Lung (tissue), 11 donors: ENCODE measurements at regions not wholly inside any gene's neighbourhood (a gene's known extent, or its start where the extent isn't known, plus 50 kb on each side); places are given as distances from the start of the nearest gene placed in this dataset.
"Not testable (repeated sequence)": the region's sequence is repeated elsewhere in the genome, so short reads cannot be mapped to it uniquely, and the experiment has no call there.

Experiments
- ATAC-seq: fragments of 200-7000 bp; cut with Tn5 transposase; one replicate; pipeline ENCODE4 v1.9.1; 2020; ENCODE audit warnings: moderate number of reproducible peaks; ENCODE audit not compliant: insufficient read depth, low FRiP score
- DNase-seq, 3 donors: peaks; one replicate each; pipeline ENCODE4 v3.0.0-alpha.2; 2013 to 2017
- H3K27ac ChIP-seq, 2 donors: one replicate each; pipeline ENCODE4 v1.5.1; 2013; ENCODE audit warnings: mild to moderate bottlenecking in 2 of 2, moderate library complexity in 2 of 2, control low read depth in 1 of 2, inconsistent platforms in 1 of 2, low read depth in 1 of 2, low read length in 1 of 2
- H3K27me3 ChIP-seq, 3 donors: one replicate each; pipeline ENCODE4 v1.5.1; 2013; ENCODE audit warnings: low read length in 2 of 3; ENCODE audit not compliant: control insufficient read depth in 3 of 3, insufficient read depth in 3 of 3
- H3K36me3 ChIP-seq, 4 donors: one replicate each; pipeline ENCODE4 v1.5.1; 2013; ENCODE audit warnings: low read length in 4 of 4, mild to moderate bottlenecking in 1 of 4, moderate library complexity in 1 of 4; ENCODE audit not compliant: control insufficient read depth in 4 of 4, insufficient read depth in 4 of 4
- H3K4me1 ChIP-seq, 5 donors: one replicate each; pipeline ENCODE4 v1.5.1; 2013; ENCODE audit warnings: low read length in 5 of 5, mild to moderate bottlenecking in 2 of 5, moderate library complexity in 1 of 5; ENCODE audit not compliant: control insufficient read depth in 5 of 5, insufficient read depth in 5 of 5
- H3K4me3 ChIP-seq: one replicate; pipeline ENCODE4 v1.5.1; 2013; ENCODE audit warnings: mild to moderate bottlenecking, control low read depth, moderate library complexity
- H3K9ac ChIP-seq, 2 donors: one replicate each; pipeline ENCODE4 v1.5.1; 2013; ENCODE audit warnings: low read length in 2 of 2, control low read depth in 1 of 2; ENCODE audit not compliant: insufficient read depth in 1 of 2
- H3K9me3 ChIP-seq, 4 donors: one replicate each; pipeline ENCODE4 v1.5.1; 2013; ENCODE audit warnings: low read length in 3 of 4, mild to moderate bottlenecking in 1 of 4, moderate library complexity in 1 of 4; ENCODE audit not compliant: control insufficient read depth in 4 of 4, insufficient read depth in 3 of 4
- WGBS, 2 donors: extraction: QIAGEN DNeasy Blood & Tissue Kit; methylation state at CpG; one replicate each; pipeline ENCODE4 v1.1.7; 2013; 5-methylcytosine and 5-hydroxymethylcytosine counted together
- TF ChIP-seq, protein P1 (sequence below): IDR thresholded peaks from 2 replicates; pipeline ENCODE4 v1.5.1; 2012; ENCODE audit warnings: mild to moderate bottlenecking; ENCODE audit errors: control extremely low read depth, extremely low read depth
- donor health status: control.
- donor health status: control.
- donor health status: Bipolar disorder and iron deficiency.
- donor health status: healthy.
- donor health status: DM: yes; HTN: yes; CAD: no.

DNA sequence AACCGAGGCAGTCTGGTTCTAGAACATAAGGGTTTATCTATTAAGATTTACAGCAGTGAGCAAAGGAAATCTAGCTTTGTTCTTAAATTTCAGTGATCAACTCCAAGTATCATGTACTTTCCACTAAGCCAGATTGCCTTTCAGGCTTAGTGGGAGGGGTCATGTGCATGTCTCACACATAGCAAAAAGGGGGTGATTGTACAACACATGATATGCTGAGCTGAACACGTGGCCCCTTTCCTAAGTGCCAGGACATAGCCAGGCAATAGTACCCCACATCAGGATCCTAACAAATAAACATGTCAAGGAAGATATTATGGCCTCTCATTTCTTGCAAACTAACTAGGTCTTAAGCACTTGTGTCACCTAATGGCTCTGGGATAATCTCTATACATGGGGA, 347.2 kb downstream of the C12orf75 start:
- no peaks in the 10 kb centered on the region for H3K27me3 ChIP-seq
- no peak overlapping the region for H3K27ac ChIP-seq
- peaks cover 0 to 7% (median 4%) of the 10 kb centered on the region in 5 donors for H3K4me1 ChIP-seq
- no peak overlapping the region for H3K9ac ChIP-seq
- ATAC-seq: no peak
- no peak overlapping the region for H3K4me3 ChIP-seq
- H3K9me3 ChIP-seq: peaks cover 0 to 2% (median 0%) of the 10 kb centered on the region in 4 donors
- WGBS, 2 donors: 65 to 77% methylated on average over 2 of the region's 2 CpGs
- TF ChIP-seq, protein P1, sequence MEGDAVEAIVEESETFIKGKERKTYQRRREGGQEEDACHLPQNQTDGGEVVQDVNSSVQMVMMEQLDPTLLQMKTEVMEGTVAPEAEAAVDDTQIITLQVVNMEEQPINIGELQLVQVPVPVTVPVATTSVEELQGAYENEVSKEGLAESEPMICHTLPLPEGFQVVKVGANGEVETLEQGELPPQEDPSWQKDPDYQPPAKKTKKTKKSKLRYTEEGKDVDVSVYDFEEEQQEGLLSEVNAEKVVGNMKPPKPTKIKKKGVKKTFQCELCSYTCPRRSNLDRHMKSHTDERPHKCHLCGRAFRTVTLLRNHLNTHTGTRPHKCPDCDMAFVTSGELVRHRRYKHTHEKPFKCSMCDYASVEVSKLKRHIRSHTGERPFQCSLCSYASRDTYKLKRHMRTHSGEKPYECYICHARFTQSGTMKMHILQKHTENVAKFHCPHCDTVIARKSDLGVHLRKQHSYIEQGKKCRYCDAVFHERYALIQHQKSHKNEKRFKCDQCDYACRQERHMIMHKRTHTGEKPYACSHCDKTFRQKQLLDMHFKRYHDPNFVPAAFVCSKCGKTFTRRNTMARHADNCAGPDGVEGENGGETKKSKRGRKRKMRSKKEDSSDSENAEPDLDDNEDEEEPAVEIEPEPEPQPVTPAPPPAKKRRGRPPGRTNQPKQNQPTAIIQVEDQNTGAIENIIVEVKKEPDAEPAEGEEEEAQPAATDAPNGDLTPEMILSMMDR: no peak
- no peak for DNase-seq
- no peaks in the 10 kb centered on the region for H3K36me3 ChIP-seq

DNA sequence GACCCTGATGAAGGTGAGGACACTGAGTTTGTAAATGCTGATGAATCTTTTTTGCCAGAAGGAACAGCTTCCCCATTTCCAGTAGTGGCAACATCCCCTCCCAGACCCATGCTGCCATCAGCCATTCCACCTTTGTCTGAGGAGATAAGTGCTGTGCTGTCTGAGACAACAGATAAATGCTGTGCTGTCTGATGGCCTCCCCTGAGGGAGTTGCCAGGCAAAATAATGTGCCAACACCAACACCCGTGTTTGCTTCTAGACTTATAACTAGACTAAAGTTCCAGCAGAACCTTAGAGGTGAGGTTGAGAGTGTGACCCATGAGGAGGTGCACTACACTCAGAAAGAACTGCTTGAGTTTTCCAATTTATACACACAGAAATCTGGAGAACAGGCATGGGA, 349.5 kb downstream of the C12orf75 start:
- no peak for DNase-seq
- ATAC-seq: no peak
- Histone ChIP-seq H3K36me3 (no peaks in the 10 kb centered on the region), H3K4me3 (no peak overlapping the region), H3K27ac (no peak overlapping the region), H3K27me3 (no peaks in the 10 kb centered on the region), H3K4me1 (peaks cover 0 to 3% (median 0%) of the 10 kb centered on the region in 5 donors), H3K9ac (no peak overlapping the region), H3K9me3 (no peaks in the 10 kb centered on the region)
- TF ChIP-seq, protein P1: no peak
- 42 to 89% methylated on average over 1 of the region's 1 CpG for WGBS, 2 donors

DNA sequence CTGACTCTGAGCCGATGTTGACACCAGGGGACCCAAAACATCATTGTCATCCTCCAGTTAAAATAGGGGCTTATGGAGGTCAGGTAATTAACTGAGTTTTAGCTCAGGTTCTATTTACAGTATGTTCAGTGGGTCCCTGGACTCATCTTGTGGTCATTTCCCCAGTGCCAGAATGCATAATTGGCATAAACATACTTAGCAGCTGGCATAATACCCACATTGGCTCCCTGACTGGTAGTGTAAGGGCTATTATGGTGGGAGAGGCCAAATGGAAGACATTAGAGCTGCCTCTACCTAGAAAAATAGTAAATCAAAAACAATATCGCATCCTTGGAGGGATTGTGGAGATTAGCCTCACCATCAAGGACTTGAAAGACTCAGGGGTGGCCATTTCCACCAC, 350.9 kb downstream of the C12orf75 start:
- H3K27ac ChIP-seq: no peak overlapping the region
- DNase-seq (no peak), ATAC-seq (no peak)
- no peak overlapping the region for H3K4me3 ChIP-seq
- WGBS, 2 donors: 96 to 98% methylated on average over 2 of the region's 2 CpGs
- no peaks in the 10 kb centered on the region for H3K9me3 ChIP-seq
- H3K4me1 ChIP-seq: peaks cover 0 to 3% (median 0%) of the 10 kb centered on the region in 5 donors
- TF ChIP-seq, protein P1: no peak
- no peak overlapping the region for H3K9ac ChIP-seq
- H3K36me3 ChIP-seq: no peaks in the 10 kb centered on the region
- H3K27me3 ChIP-seq: no peaks in the 10 kb centered on the region

DNA sequence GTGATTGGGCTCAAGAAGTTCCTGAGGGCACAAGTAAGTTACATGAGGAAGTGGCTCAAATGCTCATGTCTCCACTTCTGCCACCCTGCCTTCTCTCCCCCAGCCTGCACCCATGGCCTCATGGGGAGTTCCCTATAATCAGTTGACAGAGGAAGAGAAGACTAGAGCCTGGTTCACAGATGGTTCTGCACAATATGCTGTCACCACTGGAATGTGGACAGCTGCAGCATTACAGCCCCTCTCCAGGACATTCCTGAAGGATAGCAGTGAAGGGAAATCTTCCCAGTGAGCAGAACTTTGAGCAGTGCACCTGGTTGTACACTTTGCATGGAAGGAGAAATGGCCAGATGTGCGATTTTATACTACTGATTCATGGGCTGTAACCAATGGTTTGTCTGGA, 352.3 kb downstream of the C12orf75 start:
- DNase-seq, H3K4me3 ChIP-seq, H3K4me1 ChIP-seq, ATAC-seq, H3K27me3 ChIP-seq, H3K9me3 ChIP-seq, H3K27ac ChIP-seq, H3K9ac ChIP-seq, H3K36me3 ChIP-seq: not testable (repeated sequence)
- WGBS, 2 donors: 81 to 85% methylated on average over 1 of the region's 1 CpG

DNA sequence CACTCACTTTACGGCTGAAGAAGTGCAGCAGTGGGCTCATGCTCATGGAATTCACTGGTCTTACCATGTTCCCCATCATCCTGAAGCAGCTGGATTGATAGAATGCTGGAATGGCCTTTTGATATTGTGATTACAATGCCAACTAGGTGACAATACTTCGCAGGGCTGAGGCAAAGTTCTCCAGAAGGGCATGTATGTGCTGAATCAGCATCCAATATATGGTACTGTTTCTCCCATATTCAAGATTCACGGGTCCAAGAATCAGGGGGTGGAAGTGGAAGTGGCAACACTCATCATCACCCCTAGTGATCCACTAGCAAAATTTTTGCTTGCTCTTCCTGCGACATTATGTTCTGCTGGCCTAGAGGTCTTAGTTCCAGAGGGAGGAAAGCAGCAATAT, 353.3 kb downstream of the C12orf75 start:
- not testable (repeated sequence) for ATAC-seq, H3K27me3 ChIP-seq, H3K9me3 ChIP-seq, H3K4me3 ChIP-seq, H3K36me3 ChIP-seq, H3K4me1 ChIP-seq, DNase-seq, H3K9ac ChIP-seq, H3K27ac ChIP-seq
- 95 to 98% methylated on average over 4 of the region's 4 CpGs for WGBS, 2 donors
